Activated naive CD4-positive, alpha-beta T cell treated with anti-CD3 and anti-CD28 coated beads for 36 hours (primary cell): ENCODE measurements at regions not wholly inside any gene's neighbourhood (a gene's known extent, or its start where the extent isn't known, plus 50 kb on each side); places are given as distances from the start of the nearest gene placed in this dataset.

ENCODE experiments used
- CTCF ChIA-PET: fragments of 350-600 bp; sonication (Branson Sonifier 250); formaldehyde crosslinking; loops from one replicate; lab custom pipeline; 2021; ENCODE audit warnings: antibody characterized with exemption; lab: Charles Lee
- DNase-seq: peaks from one replicate; pipeline ENCODE4 v3.0.0-alpha.2; 2020
- H3K27ac Mint-ChIP-seq: one replicate; pipeline ENCODE4 v1.8.0; 2021; ENCODE audit warnings: mild to moderate bottlenecking, mixed read lengths
- H3K27me3 Mint-ChIP-seq: one replicate; pipeline ENCODE4 v1.8.0; 2021; ENCODE audit warnings: low read depth, mixed read lengths
- H3K36me3 Mint-ChIP-seq: one replicate; pipeline ENCODE4 v1.8.0; 2021; ENCODE audit warnings: low read depth, mixed read lengths
- H3K4me1 Mint-ChIP-seq: one replicate; pipeline ENCODE4 v1.8.0; 2021; ENCODE audit warnings: low read depth, mixed read lengths
- H3K4me3 Mint-ChIP-seq: one replicate; pipeline ENCODE4 v1.8.0; 2021; ENCODE audit warnings: mild to moderate bottlenecking, moderate library complexity, mixed read lengths
- H3K9me3 Mint-ChIP-seq: one replicate; pipeline ENCODE4 v1.8.0; 2021; ENCODE audit warnings: mixed read lengths
- intact Hi-C: fragments of 100-400 bp; cut with micrococcal nuclease; formaldehyde crosslinking; loops from one replicate; pipeline ENCODE4 v1.15.1; 2023

GRCh38 chr1:239061770-239062169, 324.6 kb upstream of the CHRM3 start:
- H3K36me3 Mint-ChIP-seq = no peaks in the 10 kb centered on the region
- H3K27me3 Mint-ChIP-seq = no peaks in the 10 kb centered on the region
- H3K4me1 Mint-ChIP-seq = no peaks in the 10 kb centered on the region
- intact Hi-C loops = no loop called here
- H3K9me3 Mint-ChIP-seq = no peaks in the 10 kb centered on the region
- CTCF ChIA-PET = interaction anchor here (1.3 kb wide), 1 partner anchor 191 kb away, joined by 3 read pairs; no protein-coding TSS in a partner anchor
- DNase-seq = no peak
- H3K4me3 Mint-ChIP-seq = no peak overlapping the region
- no peak overlapping the region for H3K27ac Mint-ChIP-seq

- DNase-seq = no peak
- CTCF ChIA-PET = no interaction called here
Measured at GRCh38 chr1:239058190-239058589, 328.2 kb upstream of the CHRM3 start.

GRCh38 chr1:239056940-239057339, 329.4 kb upstream of the CHRM3 start:
- no peak for DNase-seq
- Mint-ChIP-seq H3K9me3 (no peaks in the 10 kb centered on the region), H3K27ac (no peak overlapping the region), H3K27me3 (no peaks in the 10 kb centered on the region), H3K4me1 (no peaks in the 10 kb centered on the region), H3K36me3 (no peaks in the 10 kb centered on the region), H3K4me3 (no peak overlapping the region)
- intact Hi-C loops = no loop called here
- CTCF ChIA-PET = no interaction called here

More at GRCh38 chr1:239058190-239058589, 328.2 kb upstream of the CHRM3 start:
- H3K36me3 Mint-ChIP-seq = no peaks in the 10 kb centered on the region
- H3K9me3 Mint-ChIP-seq = no peaks in the 10 kb centered on the region
- H3K27me3 Mint-ChIP-seq = no peaks in the 10 kb centered on the region
- no peak overlapping the region for H3K27ac Mint-ChIP-seq
- H3K4me3 Mint-ChIP-seq = no peak overlapping the region
- intact Hi-C loops = no loop called here
- no peaks in the 10 kb centered on the region for H3K4me1 Mint-ChIP-seq

- Mint-ChIP-seq H3K9me3 (no peaks in the 10 kb centered on the region), H3K4me1 (no peaks in the 10 kb centered on the region), H3K27me3 (no peaks in the 10 kb centered on the region), H3K4me3 (no peak overlapping the region), H3K36me3 (no peaks in the 10 kb centered on the region), H3K27ac (no peak overlapping the region)
- intact Hi-C loops = no loop called here
- no peak for DNase-seq
- CTCF ChIA-PET = no interaction called here
Measured at GRCh38 chr1:239053279-239053678, 333.1 kb upstream of the CHRM3 start.

GRCh38 chr1:239049571-239049970, 336.8 kb upstream of the CHRM3 start:
- H3K4me1 Mint-ChIP-seq = no peaks in the 10 kb centered on the region
- CTCF ChIA-PET = no interaction called here
- no peak overlapping the region for H3K4me3 Mint-ChIP-seq
- intact Hi-C loops = no loop called here
- H3K27me3 Mint-ChIP-seq = no peaks in the 10 kb centered on the region
- H3K9me3 Mint-ChIP-seq = no peaks in the 10 kb centered on the region
- no peak overlapping the region for H3K27ac Mint-ChIP-seq
- no peaks in the 10 kb centered on the region for H3K36me3 Mint-ChIP-seq
- no peak for DNase-seq

GRCh38 chr1:239044829-239045228, 341.5 kb upstream of the CHRM3 start:
- Mint-ChIP-seq H3K36me3 (no peaks in the 10 kb centered on the region), H3K27ac (no peak overlapping the region), H3K4me3 (no peak overlapping the region), H3K4me1 (no peaks in the 10 kb centered on the region), H3K9me3 (peaks cover 2% of the 10 kb centered on the region), H3K27me3 (no peaks in the 10 kb centered on the region)
- CTCF ChIA-PET = no interaction called here
- intact Hi-C loops = no loop called here
- DNase-seq = no peak

GRCh38 chr1:239040523-239040922, 345.8 kb upstream of the CHRM3 start:
- no peak overlapping the region for H3K4me3 Mint-ChIP-seq
- intact Hi-C loops = no loop called here
- no peak for DNase-seq
- H3K4me1 Mint-ChIP-seq = no peaks in the 10 kb centered on the region
- H3K27me3 Mint-ChIP-seq = no peaks in the 10 kb centered on the region
- H3K9me3 Mint-ChIP-seq = peaks cover 6% of the 10 kb centered on the region
- no peaks in the 10 kb centered on the region for H3K36me3 Mint-ChIP-seq
- no peak overlapping the region for H3K27ac Mint-ChIP-seq
- CTCF ChIA-PET = no interaction called here

- peaks cover 4% of the 10 kb centered on the region for H3K9me3 Mint-ChIP-seq
- no peaks in the 10 kb centered on the region for H3K36me3 Mint-ChIP-seq
Measured at GRCh38 chr1:239031310-239031709, 355.1 kb upstream of the CHRM3 start.

GRCh38 chr1:239025997-239026694, 360.2 kb upstream of the CHRM3 start:
- no peaks in the 10 kb centered on the region for H3K4me1 Mint-ChIP-seq
- H3K27ac Mint-ChIP-seq = no peak overlapping the region
- DNase-seq = no peak
- H3K4me3 Mint-ChIP-seq = no peak overlapping the region
- CTCF ChIA-PET = no interaction called here
- H3K9me3 Mint-ChIP-seq = no peaks in the 10 kb centered on the region
- no peaks in the 10 kb centered on the region for H3K36me3 Mint-ChIP-seq
- intact Hi-C loops = no loop called here
- peaks cover 2% of the 10 kb centered on the region for H3K27me3 Mint-ChIP-seq

More at GRCh38 chr1:239031310-239031709, 355.1 kb upstream of the CHRM3 start:
- H3K27ac Mint-ChIP-seq = no peak overlapping the region
- H3K4me3 Mint-ChIP-seq = no peak overlapping the region
- CTCF ChIA-PET = no interaction called here
- intact Hi-C loops = no loop called here
- no peaks in the 10 kb centered on the region for H3K4me1 Mint-ChIP-seq
- DNase-seq = no peak
- peaks cover 2% of the 10 kb centered on the region for H3K27me3 Mint-ChIP-seq

GRCh38 chr1:239025223-239025622, 361.1 kb upstream of the CHRM3 start:
- H3K27ac Mint-ChIP-seq = no peak overlapping the region
- intact Hi-C loops = no loop called here
- no peaks in the 10 kb centered on the region for H3K9me3 Mint-ChIP-seq
- H3K4me1 Mint-ChIP-seq = no peaks in the 10 kb centered on the region
- no peaks in the 10 kb centered on the region for H3K36me3 Mint-ChIP-seq
- no peak overlapping the region for H3K4me3 Mint-ChIP-seq
- no peak for DNase-seq
- CTCF ChIA-PET = no interaction called here
- H3K27me3 Mint-ChIP-seq = no peaks in the 10 kb centered on the region

- DNase-seq = no peak
- intact Hi-C loops = no loop called here
- no peaks in the 10 kb centered on the region for H3K36me3 Mint-ChIP-seq
- no peaks in the 10 kb centered on the region for H3K4me1 Mint-ChIP-seq
- H3K27ac Mint-ChIP-seq = no peak overlapping the region
- H3K4me3 Mint-ChIP-seq = no peak overlapping the region
- CTCF ChIA-PET = no interaction called here
- no peaks in the 10 kb centered on the region for H3K27me3 Mint-ChIP-seq
- no peaks in the 10 kb centered on the region for H3K9me3 Mint-ChIP-seq
Measured at GRCh38 chr1:239023732-239024360, 362.5 kb upstream of the CHRM3 start.

GRCh38 chr1:239016337-239016736, 370.0 kb upstream of the CHRM3 start:
- Mint-ChIP-seq H3K4me3 (no peak overlapping the region), H3K36me3 (no peaks in the 10 kb centered on the region), H3K27ac (no peak overlapping the region), H3K27me3 (no peaks in the 10 kb centered on the region), H3K9me3 (peaks cover 7% of the 10 kb centered on the region), H3K4me1 (no peaks in the 10 kb centered on the region)
- intact Hi-C loops = no loop called here
- CTCF ChIA-PET = no interaction called here
- DNase-seq = no peak

- CTCF ChIA-PET = no interaction called here
- DNase-seq = no peak
- no peaks in the 10 kb centered on the region for H3K36me3 Mint-ChIP-seq
- no peaks in the 10 kb centered on the region for H3K4me1 Mint-ChIP-seq
- no peak overlapping the region for H3K4me3 Mint-ChIP-seq
- no peaks in the 10 kb centered on the region for H3K27me3 Mint-ChIP-seq
- H3K9me3 Mint-ChIP-seq = peaks cover 7% of the 10 kb centered on the region
- no peak overlapping the region for H3K27ac Mint-ChIP-seq
- intact Hi-C loops = no loop called here
Measured at GRCh38 chr1:239011382-239011781, 375.0 kb upstream of the CHRM3 start.
